Neural cell (in vitro differentiated cells): ENCODE measurements at regions not wholly inside any gene's neighbourhood (a gene's known extent, or its start where the extent isn't known, plus 50 kb on each side); places are given as distances from the start of the nearest gene placed in this dataset.

Experiments used
- H2AFZ ChIP-seq: fragments of 200-600, 300-800 bp; sonication (generic), shearing (Covaris generic); 2 replicates; pipeline ENCODE4 v1.6.0; 2014; ENCODE audit warnings: low read depth, mild to moderate bottlenecking, antibody characterized with exemption, low read length, moderate library complexity
- H3F3A ChIP-seq: fragments of 200-600 bp; shearing (Covaris generic); 2 replicates; pipeline ENCODE4 v1.6.1; 2016; ENCODE audit warnings: mild to moderate bottlenecking, moderate library complexity, mixed read lengths, antibody characterized with exemption, low read length; ENCODE audit not compliant: insufficient read depth, poor library complexity, severe bottlenecking
- H3K27ac ChIP-seq: fragments of 200-600, 300-800 bp; sonication (generic), shearing (Covaris generic); 2 replicates; pipeline ENCODE4 v1.5.1; 2014; ENCODE audit warnings: mild to moderate bottlenecking, low read length, moderate library complexity
- H3K27me3 ChIP-seq: fragments of 300-800, 200-600 bp; sonication (generic), shearing (Covaris generic); 2 replicates; pipeline ENCODE4 v1.6.0; 2014; ENCODE audit warnings: mild to moderate bottlenecking, low read depth, low read length, moderate library complexity; ENCODE audit not compliant: insufficient read depth
- H3K36me3 ChIP-seq: fragments of 300-800, 200-600 bp; sonication (generic), shearing (Covaris generic); 2 replicates; pipeline ENCODE4 v1.5.1; 2014; ENCODE audit warnings: mild to moderate bottlenecking, antibody characterized with exemption, low read length, moderate library complexity; ENCODE audit not compliant: insufficient read depth
- H3K4me2 ChIP-seq: fragments of 300-800, 200-600 bp; sonication (generic), shearing (Covaris generic); 2 replicates; pipeline ENCODE4 v1.6.0; 2014; ENCODE audit warnings: mild to moderate bottlenecking, low read length
- H3K4me3 ChIP-seq: fragments of 300-800, 200-600 bp; sonication (generic), shearing (Covaris generic); 2 replicates; pipeline ENCODE4 v1.5.1; 2014; ENCODE audit warnings: mild to moderate bottlenecking, low read length, moderate library complexity
- H3K79me2 ChIP-seq: fragments of 200-600 bp; shearing (Covaris generic); replicated peaks from 2 replicates; pipeline ENCODE4 v1.6.0; 2014; ENCODE audit warnings: mild to moderate bottlenecking, low read length, moderate library complexity; ENCODE audit not compliant: insufficient read depth
- H3K9ac ChIP-seq: fragments of 300-800, 200-600 bp; sonication (generic), shearing (Covaris generic); 2 replicates; pipeline ENCODE4 v1.6.1; 2016; ENCODE audit warnings: mild to moderate bottlenecking, low read length, mixed read lengths
- H3K9me2 ChIP-seq: fragments of 200-600 bp; shearing (Covaris generic); 2 replicates; pipeline ENCODE4 v1.6.1; 2016; ENCODE audit warnings: mild to moderate bottlenecking, low read length, mixed read lengths; ENCODE audit not compliant: insufficient read depth
- H3K9me3 ChIP-seq: fragments of 200-600, 300-800 bp; sonication (generic), shearing (Covaris generic); 2 replicates; pipeline ENCODE4 v1.6.1; 2016; ENCODE audit warnings: mild to moderate bottlenecking, mixed run types, low read length, moderate library complexity, mixed read lengths
- H4K20me1 ChIP-seq: fragments of 200-600 bp; shearing (Covaris generic); 2 replicates; pipeline ENCODE4 v1.6.1; 2016; ENCODE audit warnings: mild to moderate bottlenecking, mixed run types; ENCODE audit not compliant: insufficient read depth
- MXI1 ChIP-seq: fragments of 450-650 bp; conservative IDR thresholded peaks from 2 replicates; pipeline ENCODE4 v1.6.1; 2014; ENCODE audit warnings: antibody characterized with exemption, mild to moderate bottlenecking; ENCODE audit not compliant: poor library complexity, severe bottlenecking
- POLR2AphosphoS5 ChIP-seq: IDR thresholded peaks from 2 replicates; pipeline ENCODE4 v1.6.1; 2012
- RAD21 ChIP-seq: fragments of 450-650 bp; conservative IDR thresholded peaks from 2 replicates; pipeline ENCODE4 v1.6.1; 2014; ENCODE audit warnings: antibody characterized with exemption, mild to moderate bottlenecking, moderate library complexity
- SMC3 ChIP-seq: fragments of 450-650 bp; conservative IDR thresholded peaks from 2 replicates; pipeline ENCODE4 v1.6.1; 2014; ENCODE audit warnings: antibody characterized with exemption, mild to moderate bottlenecking, moderate library complexity; ENCODE audit not compliant: poor library complexity
- TAF1 ChIP-seq: IDR thresholded peaks from 2 replicates; pipeline ENCODE4 v1.6.1; 2012; ENCODE audit warnings: low read depth
- TF ChIP-seq, protein P1 (sequence below): IDR thresholded peaks from 2 replicates; pipeline ENCODE4 v1.6.1; 2012; ENCODE audit warnings: borderline replicate concordance
- TF ChIP-seq, protein P2 (sequence below): fragments of 450-650 bp; IDR thresholded peaks from 2 replicates; pipeline ENCODE4 v1.5.1; 2014; ENCODE audit warnings: antibody characterized with exemption, mild to moderate bottlenecking, moderate library complexity; ENCODE audit not compliant: poor library complexity, severe bottlenecking

DNA sequence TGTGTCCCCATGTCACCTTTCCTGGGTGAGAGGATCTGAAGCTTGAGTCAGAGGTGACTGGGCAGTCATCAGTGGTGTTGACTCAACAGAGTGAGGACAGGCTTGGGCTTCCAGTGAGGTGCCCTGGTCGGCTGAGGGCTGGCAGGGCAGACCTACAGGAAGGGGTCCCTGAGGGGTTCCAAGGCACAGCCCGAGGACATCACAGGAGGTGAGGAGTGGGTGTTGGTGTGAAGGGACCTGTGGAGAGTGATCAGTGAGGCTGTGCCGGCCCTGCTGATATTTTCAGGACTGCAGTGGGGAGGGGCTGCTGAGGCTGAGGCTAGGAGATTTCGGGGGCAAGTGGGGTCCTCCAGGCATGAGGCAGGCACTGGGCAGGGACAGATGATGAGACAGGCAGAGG lies 545.5 kb downstream of the TCERG1L start:
- Histone ChIP-seq H3K36me3 (no peaks in the 10 kb centered on the region), H3K9ac (no peak overlapping the region)

DNA sequence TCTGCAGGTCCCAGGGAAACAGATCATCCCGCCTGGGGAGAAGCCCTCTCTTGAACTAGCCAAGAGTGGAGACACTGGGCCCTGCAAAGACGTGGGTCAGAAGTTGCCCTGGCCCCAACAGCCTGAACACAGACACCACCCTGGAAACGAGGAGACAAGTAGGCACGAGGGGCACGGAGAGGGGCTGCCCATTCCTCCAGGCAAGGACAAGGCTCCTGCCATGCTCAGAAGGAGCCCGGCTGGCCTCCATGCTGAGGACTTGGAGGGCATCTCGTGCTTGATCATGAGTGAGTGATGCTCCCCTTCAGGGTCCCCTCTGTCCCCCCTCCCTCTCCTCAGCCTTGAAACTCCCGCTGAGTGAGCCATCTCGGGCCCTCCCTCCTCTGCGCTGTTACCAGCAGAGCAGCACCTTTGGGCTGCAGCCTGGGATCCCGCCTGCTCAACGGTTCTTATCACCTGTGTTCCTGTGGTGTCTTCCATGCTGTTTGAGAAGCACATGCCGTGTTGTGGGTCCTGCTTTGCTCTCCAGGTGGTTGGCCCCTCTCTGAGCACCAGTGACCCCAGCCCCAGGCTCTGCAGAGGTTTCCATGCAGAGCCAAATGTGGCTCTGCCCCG lies 544.3 kb downstream of the TCERG1L start:
- H3K79me2 ChIP-seq: no peaks in the 10 kb centered on the region
- no peak overlapping the region for H3K4me3 ChIP-seq
- no peak overlapping the region for H2AFZ ChIP-seq
- H3F3A ChIP-seq: no peaks in the 10 kb centered on the region
- H3K9me3 ChIP-seq: no peaks in the 10 kb centered on the region
- H3K27me3 ChIP-seq: no peaks in the 10 kb centered on the region
- no peaks in the 10 kb centered on the region for H4K20me1 ChIP-seq
- no peak overlapping the region for H3K4me2 ChIP-seq
- no peaks in the 10 kb centered on the region for H3K36me3 ChIP-seq
- no peak overlapping the region for H3K9ac ChIP-seq
- no peaks in the 10 kb centered on the region for H3K9me2 ChIP-seq
- TF ChIP-seq MXI1 (no peak), SMC3 (no peak), RAD21 (no peak)
- no peak overlapping the region for H3K27ac ChIP-seq

More for the DNA sequence above, 545.5 kb downstream of the TCERG1L start:
- H3K27me3 ChIP-seq: no peaks in the 10 kb centered on the region
- no peaks in the 10 kb centered on the region for H3F3A ChIP-seq
- H3K9me3 ChIP-seq: no peaks in the 10 kb centered on the region
- H3K4me3 ChIP-seq: no peak overlapping the region
- H3K4me2 ChIP-seq: no peak overlapping the region
- TF ChIP-seq RAD21: no peak
- TF ChIP-seq, protein P1, sequence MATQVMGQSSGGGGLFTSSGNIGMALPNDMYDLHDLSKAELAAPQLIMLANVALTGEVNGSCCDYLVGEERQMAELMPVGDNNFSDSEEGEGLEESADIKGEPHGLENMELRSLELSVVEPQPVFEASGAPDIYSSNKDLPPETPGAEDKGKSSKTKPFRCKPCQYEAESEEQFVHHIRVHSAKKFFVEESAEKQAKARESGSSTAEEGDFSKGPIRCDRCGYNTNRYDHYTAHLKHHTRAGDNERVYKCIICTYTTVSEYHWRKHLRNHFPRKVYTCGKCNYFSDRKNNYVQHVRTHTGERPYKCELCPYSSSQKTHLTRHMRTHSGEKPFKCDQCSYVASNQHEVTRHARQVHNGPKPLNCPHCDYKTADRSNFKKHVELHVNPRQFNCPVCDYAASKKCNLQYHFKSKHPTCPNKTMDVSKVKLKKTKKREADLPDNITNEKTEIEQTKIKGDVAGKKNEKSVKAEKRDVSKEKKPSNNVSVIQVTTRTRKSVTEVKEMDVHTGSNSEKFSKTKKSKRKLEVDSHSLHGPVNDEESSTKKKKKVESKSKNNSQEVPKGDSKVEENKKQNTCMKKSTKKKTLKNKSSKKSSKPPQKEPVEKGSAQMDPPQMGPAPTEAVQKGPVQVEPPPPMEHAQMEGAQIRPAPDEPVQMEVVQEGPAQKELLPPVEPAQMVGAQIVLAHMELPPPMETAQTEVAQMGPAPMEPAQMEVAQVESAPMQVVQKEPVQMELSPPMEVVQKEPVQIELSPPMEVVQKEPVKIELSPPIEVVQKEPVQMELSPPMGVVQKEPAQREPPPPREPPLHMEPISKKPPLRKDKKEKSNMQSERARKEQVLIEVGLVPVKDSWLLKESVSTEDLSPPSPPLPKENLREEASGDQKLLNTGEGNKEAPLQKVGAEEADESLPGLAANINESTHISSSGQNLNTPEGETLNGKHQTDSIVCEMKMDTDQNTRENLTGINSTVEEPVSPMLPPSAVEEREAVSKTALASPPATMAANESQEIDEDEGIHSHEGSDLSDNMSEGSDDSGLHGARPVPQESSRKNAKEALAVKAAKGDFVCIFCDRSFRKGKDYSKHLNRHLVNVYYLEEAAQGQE: no peak
- TF ChIP-seq, protein P2, sequence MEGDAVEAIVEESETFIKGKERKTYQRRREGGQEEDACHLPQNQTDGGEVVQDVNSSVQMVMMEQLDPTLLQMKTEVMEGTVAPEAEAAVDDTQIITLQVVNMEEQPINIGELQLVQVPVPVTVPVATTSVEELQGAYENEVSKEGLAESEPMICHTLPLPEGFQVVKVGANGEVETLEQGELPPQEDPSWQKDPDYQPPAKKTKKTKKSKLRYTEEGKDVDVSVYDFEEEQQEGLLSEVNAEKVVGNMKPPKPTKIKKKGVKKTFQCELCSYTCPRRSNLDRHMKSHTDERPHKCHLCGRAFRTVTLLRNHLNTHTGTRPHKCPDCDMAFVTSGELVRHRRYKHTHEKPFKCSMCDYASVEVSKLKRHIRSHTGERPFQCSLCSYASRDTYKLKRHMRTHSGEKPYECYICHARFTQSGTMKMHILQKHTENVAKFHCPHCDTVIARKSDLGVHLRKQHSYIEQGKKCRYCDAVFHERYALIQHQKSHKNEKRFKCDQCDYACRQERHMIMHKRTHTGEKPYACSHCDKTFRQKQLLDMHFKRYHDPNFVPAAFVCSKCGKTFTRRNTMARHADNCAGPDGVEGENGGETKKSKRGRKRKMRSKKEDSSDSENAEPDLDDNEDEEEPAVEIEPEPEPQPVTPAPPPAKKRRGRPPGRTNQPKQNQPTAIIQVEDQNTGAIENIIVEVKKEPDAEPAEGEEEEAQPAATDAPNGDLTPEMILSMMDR: no peak
- no peaks in the 10 kb centered on the region for H4K20me1 ChIP-seq
- no peaks in the 10 kb centered on the region for H3K9me2 ChIP-seq
- H3K27ac ChIP-seq: no peak overlapping the region
- no peak overlapping the region for H2AFZ ChIP-seq
- no peaks in the 10 kb centered on the region for H3K79me2 ChIP-seq

DNA sequence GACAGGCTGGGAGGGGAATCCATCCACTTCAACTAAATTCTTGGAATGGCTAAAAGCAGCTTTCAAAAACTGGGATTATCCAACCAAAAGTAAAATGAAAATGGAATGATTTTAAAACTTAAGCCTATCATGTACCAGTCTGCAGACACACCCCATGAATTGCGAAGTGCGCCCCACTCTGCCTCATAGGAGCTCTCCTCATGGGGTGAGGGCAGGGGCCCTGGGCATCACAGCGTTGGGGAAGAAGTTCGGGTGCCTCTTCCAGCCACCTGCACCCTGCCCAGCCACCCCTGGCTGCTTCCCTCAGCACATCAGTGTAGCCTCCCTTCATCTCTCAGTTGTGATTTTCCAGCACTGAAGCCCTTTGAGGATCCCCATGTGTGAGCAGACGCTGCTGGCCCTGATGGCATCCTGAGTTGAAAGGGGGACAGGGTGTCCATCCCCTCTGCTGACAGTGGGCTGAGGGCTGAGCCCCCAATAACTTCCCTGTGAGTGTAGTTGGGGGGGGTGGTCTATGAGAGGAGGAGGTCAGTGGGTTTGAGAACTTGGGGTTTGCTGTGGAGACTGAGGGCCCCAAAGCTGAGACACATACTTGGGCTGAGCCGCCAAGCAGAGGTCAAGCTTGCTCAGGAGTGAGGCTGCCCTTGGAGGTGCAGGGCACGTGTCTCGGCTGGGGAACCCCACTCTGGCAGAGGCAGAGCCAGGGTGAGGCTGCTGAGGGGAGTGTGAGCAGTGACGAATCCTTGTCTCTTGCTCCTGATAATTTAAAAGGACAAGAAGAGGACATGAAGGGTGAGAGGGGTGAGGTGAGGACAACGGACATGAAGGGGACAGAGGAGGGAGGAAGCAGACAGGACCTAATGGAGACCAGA lies 542.1 kb downstream of the TCERG1L start:
- H3F3A ChIP-seq: no peaks in the 10 kb centered on the region
- H4K20me1 ChIP-seq: no peaks in the 10 kb centered on the region
- no peaks in the 10 kb centered on the region for H3K9me2 ChIP-seq
- H3K9me3 ChIP-seq: no peaks in the 10 kb centered on the region
- H3K79me2 ChIP-seq: no peaks in the 10 kb centered on the region
- H3K4me3 ChIP-seq: no peak overlapping the region
- H3K27ac ChIP-seq: no peak overlapping the region
- no peak overlapping the region for H3K9ac ChIP-seq
- TF ChIP-seq TAF1 (no peak), MXI1 (no peak), SMC3 (no peak), POLR2AphosphoS5 (no peak), RAD21 (no peak)
- no peaks in the 10 kb centered on the region for H3K27me3 ChIP-seq
- no peaks in the 10 kb centered on the region for H3K36me3 ChIP-seq
- H3K4me2 ChIP-seq: no peak overlapping the region
- H2AFZ ChIP-seq: no peak overlapping the region
